ENCODE measurements at regions not wholly inside any gene's neighbourhood (a gene's known extent, or its start where the extent isn't known, plus 50 kb on each side); places are given as distances from the start of the nearest gene placed in this dataset.

GRCh38 chr3:13258986-13259514 is 161.1 kb downstream of the NUP210 start:
- no peak for TF ChIP-seq CTCF (IDR thresholded peaks at IDR 0.05; ENCODE audit: insufficient read depth, low read length, poor library complexity, severe bottlenecking)
- TF ChIP-seq EZH2phosphoT487 (conservative IDR thresholded peaks at IDR 0.05; ENCODE audit: low read length): no peak
- Histone ChIP-seq H2AFZ (ENCODE audit: low read depth, low read length, severe bottlenecking) (no peak overlapping the region), H3K36me3 (ENCODE audit: low read length) (no peaks in the 10 kb centered on the region), H3K9me3 (ENCODE audit: insufficient read depth, low read length) (no peaks in the 10 kb centered on the region), H4K20me1 (ENCODE audit: low read depth, low read length) (no peaks in the 10 kb centered on the region), H3F3A (ENCODE audit: insufficient read depth) (no peaks in the 10 kb centered on the region), H3K4me2 (ENCODE audit: low read depth, low read length, poor library complexity, severe bottlenecking) (no peak overlapping the region), H3K79me2 (ENCODE audit: insufficient read depth, low read length) (no peaks in the 10 kb centered on the region), H3K27me3 (ENCODE audit: low read length) (no peaks in the 10 kb centered on the region), H3K27ac (ENCODE audit: low read depth, low read length) (no peak overlapping the region), H3K9ac (ENCODE audit: low read length) (no peak overlapping the region), H3K4me3 (ENCODE audit: insufficient read depth, low read length, poor library complexity, severe bottlenecking) (no peak overlapping the region), H3K9me2 (replicated peaks; ENCODE audit: insufficient read depth, low read length) (no peaks in the 10 kb centered on the region)

GRCh38 chr3:13258280-13258679 is 161.8 kb downstream of the NUP210 start:
- no peak overlapping the region for H3K4me2 ChIP-seq (ENCODE audit: low read depth, low read length, poor library complexity, severe bottlenecking)
- H3K27me3 ChIP-seq (ENCODE audit: low read length): no peaks in the 10 kb centered on the region
- H3K36me3 ChIP-seq (ENCODE audit: low read length): no peaks in the 10 kb centered on the region
- no peaks in the 10 kb centered on the region for H4K20me1 ChIP-seq (ENCODE audit: low read depth, low read length)
- H2AFZ ChIP-seq (ENCODE audit: low read depth, low read length, severe bottlenecking): no peak overlapping the region
- no peaks in the 10 kb centered on the region for H3F3A ChIP-seq (ENCODE audit: insufficient read depth)
- H3K4me3 ChIP-seq (ENCODE audit: insufficient read depth, low read length, poor library complexity, severe bottlenecking): no peak overlapping the region
- no peaks in the 10 kb centered on the region for H3K9me2 ChIP-seq (replicated peaks; ENCODE audit: insufficient read depth, low read length)
- H3K9me3 ChIP-seq (ENCODE audit: insufficient read depth, low read length): no peaks in the 10 kb centered on the region
- TF ChIP-seq CTCF (IDR thresholded peaks at IDR 0.05; ENCODE audit: insufficient read depth, low read length, poor library complexity, severe bottlenecking) (no peak), EZH2phosphoT487 (conservative IDR thresholded peaks at IDR 0.05; ENCODE audit: low read length) (no peak)
- no peaks in the 10 kb centered on the region for H3K79me2 ChIP-seq (ENCODE audit: insufficient read depth, low read length)
- H3K9ac ChIP-seq (ENCODE audit: low read length): no peak overlapping the region
- H3K27ac ChIP-seq (ENCODE audit: low read depth, low read length): no peak overlapping the region

- H3K9me2 ChIP-seq (replicated peaks; ENCODE audit: insufficient read depth, low read length): no peaks in the 10 kb centered on the region
- H3K79me2 ChIP-seq (ENCODE audit: insufficient read depth, low read length): no peaks in the 10 kb centered on the region
- no peak overlapping the region for H3K27ac ChIP-seq (ENCODE audit: low read depth, low read length)
- H2AFZ ChIP-seq (ENCODE audit: low read depth, low read length, severe bottlenecking): no peak overlapping the region
- no peaks in the 10 kb centered on the region for H3K36me3 ChIP-seq (ENCODE audit: low read length)
- H3K9ac ChIP-seq (ENCODE audit: low read length): no peak overlapping the region
- no peaks in the 10 kb centered on the region for H3K9me3 ChIP-seq (ENCODE audit: insufficient read depth, low read length)
- H3K27me3 ChIP-seq (ENCODE audit: low read length): no peaks in the 10 kb centered on the region
- H3K4me2 ChIP-seq (ENCODE audit: low read depth, low read length, poor library complexity, severe bottlenecking): no peak overlapping the region
- H3K4me3 ChIP-seq (ENCODE audit: insufficient read depth, low read length, poor library complexity, severe bottlenecking): no peak overlapping the region
- H3F3A ChIP-seq (ENCODE audit: insufficient read depth): no peaks in the 10 kb centered on the region
- TF ChIP-seq CTCF (IDR thresholded peaks at IDR 0.05; ENCODE audit: insufficient read depth, low read length, poor library complexity, severe bottlenecking): no peak
- TF ChIP-seq EZH2phosphoT487 (conservative IDR thresholded peaks at IDR 0.05; ENCODE audit: low read length): no peak
- H4K20me1 ChIP-seq (ENCODE audit: low read depth, low read length): no peaks in the 10 kb centered on the region
Measured at GRCh38 chr3:13257666-13258065, 162.5 kb downstream of the NUP210 start.

Data from SU-DHL-6 (cell line).